ENCODE measurements at regions not wholly inside any gene's neighbourhood (a gene's known extent, or its start where the extent isn't known, plus 50 kb on each side); places are given as distances from the start of the nearest gene placed in this dataset.

GRCh38 chr18:56402872-56403516 is 235.4 kb downstream of the TXNL1 start:
- POLR2A ChIA-PET = no interaction called here
- DNase-seq (ENCODE audit: extremely low read depth in 1 of 4, low spot score in 3 of 4) (no peak), ATAC-seq (no peak), FAIRE-seq (no peak)
- no peak overlapping the region for H2AFZ ChIP-seq (ENCODE audit: low read depth, low read length)
- no TSS peak for BruUV-seq (replicated peaks)
- H4K20me1 ChIP-seq (replicated peaks; ENCODE audit: control insufficient read depth, insufficient read depth, low read length) = no peaks in the 10 kb centered on the region
- TF ChIP-seq SIN3A (IDR thresholded peaks at IDR 0.05; ENCODE audit: borderline replicate concordance in 2 of 2, control insufficient read depth in 1 of 2, low read depth in 2 of 2, low read length in 2 of 2) = no peak
- no peak for TF ChIP-seq MBD2 (IDR thresholded peaks at IDR 0.05; ENCODE audit: borderline replicate concordance, low read depth)
- TF ChIP-seq, protein P1, sequence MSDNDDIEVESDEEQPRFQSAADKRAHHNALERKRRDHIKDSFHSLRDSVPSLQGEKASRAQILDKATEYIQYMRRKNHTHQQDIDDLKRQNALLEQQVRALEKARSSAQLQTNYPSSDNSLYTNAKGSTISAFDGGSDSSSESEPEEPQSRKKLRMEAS (CRISPR knock-in tag; IDR thresholded peaks at IDR 0.05) = no peak
- no peak for TF ChIP-seq ZNF12 (CRISPR knock-in tag; IDR thresholded peaks at IDR 0.05)
- no peak for TF ChIP-seq POLR2H (tag; IDR thresholded peaks at IDR 0.05; ENCODE audit: low read depth)
- TF ChIP-seq ZNF444 (CRISPR knock-in tag; IDR thresholded peaks at IDR 0.05) = no peak
- H3K36me3 ChIP-seq (ENCODE audit: control insufficient read depth, insufficient read depth, low read length) = no peaks in the 10 kb centered on the region
- no peak overlapping the region for H3K4me2 ChIP-seq (ENCODE audit: insufficient read depth, low read length)
- CTCF ChIA-PET (ENCODE audit: low intra/inter-chr PET ratio) = no interaction called here
- no peaks in the 10 kb centered on the region for H3K9me1 ChIP-seq (ENCODE audit: control insufficient read depth, insufficient read depth, low read length)
- no peaks in the 10 kb centered on the region for H3K79me2 ChIP-seq (ENCODE audit: control insufficient read depth, insufficient read depth, low read length)
- no peaks in the 10 kb centered on the region for H3K4me1 ChIP-seq (replicated peaks in 1 of 2; ENCODE audit: control insufficient read depth in 2 of 2, insufficient read depth in 2 of 2, low read length in 2 of 2)
- intact Hi-C loops (cut with micrococcal nuclease) = no loop called here
- H3K9me3 ChIP-seq (replicated peaks; ENCODE audit: control insufficient read depth, insufficient read depth, low read depth, low read length) = no peaks in the 10 kb centered on the region
- in situ Hi-C loops (cut with MboI) = no loop called here
- H3K9ac ChIP-seq (ENCODE audit: insufficient read depth in 1 of 2, low read depth in 2 of 2, low read length in 2 of 2) = no peak overlapping the region
- no peaks in the 10 kb centered on the region; a peak in 1 of 5 replicates for H3K27me3 ChIP-seq (ENCODE audit: control insufficient read depth in 2 of 2, insufficient read depth in 2 of 2, low read length in 2 of 2)
- 0% methylated on average over 1 of the region's 1 CpG for WGBS (ENCODE audit: insufficient coverage, low coverage, missing lambda C conversion rate)
- H3K4me3 ChIP-seq = no peak overlapping the region
- H3K27ac ChIP-seq (ENCODE audit: extremely low read depth, low read depth, low read length) = no peak overlapping the region
